ENCODE measurements at regions not wholly inside any gene's neighbourhood (a gene's known extent, or its start where the extent isn't known, plus 50 kb on each side); places are given as distances from the start of the nearest gene placed in this dataset.

DNA sequence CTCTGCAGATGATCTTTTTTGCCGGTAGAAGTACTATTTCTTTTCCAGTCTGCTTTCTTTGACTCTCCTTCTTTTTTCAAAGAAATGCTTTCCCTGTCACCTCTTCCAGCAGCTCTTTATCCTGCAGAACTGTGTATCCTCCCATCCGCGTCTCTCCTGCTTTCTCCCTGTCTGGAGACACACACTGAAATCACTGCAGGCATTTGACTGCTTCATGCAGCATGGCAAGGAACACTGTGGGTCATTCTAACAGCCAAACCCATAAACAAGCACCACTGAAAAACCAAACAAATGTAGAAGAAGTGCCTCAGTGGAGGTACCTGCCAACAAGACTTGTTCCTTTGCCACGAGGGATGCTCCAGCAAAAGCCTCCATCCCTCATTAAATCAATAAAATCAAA is 403.7 kb upstream of the CITED2 start:
- TF ChIP-seq, protein P1, sequence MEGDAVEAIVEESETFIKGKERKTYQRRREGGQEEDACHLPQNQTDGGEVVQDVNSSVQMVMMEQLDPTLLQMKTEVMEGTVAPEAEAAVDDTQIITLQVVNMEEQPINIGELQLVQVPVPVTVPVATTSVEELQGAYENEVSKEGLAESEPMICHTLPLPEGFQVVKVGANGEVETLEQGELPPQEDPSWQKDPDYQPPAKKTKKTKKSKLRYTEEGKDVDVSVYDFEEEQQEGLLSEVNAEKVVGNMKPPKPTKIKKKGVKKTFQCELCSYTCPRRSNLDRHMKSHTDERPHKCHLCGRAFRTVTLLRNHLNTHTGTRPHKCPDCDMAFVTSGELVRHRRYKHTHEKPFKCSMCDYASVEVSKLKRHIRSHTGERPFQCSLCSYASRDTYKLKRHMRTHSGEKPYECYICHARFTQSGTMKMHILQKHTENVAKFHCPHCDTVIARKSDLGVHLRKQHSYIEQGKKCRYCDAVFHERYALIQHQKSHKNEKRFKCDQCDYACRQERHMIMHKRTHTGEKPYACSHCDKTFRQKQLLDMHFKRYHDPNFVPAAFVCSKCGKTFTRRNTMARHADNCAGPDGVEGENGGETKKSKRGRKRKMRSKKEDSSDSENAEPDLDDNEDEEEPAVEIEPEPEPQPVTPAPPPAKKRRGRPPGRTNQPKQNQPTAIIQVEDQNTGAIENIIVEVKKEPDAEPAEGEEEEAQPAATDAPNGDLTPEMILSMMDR (IDR thresholded peaks at IDR 0.05) = no peak
- TF ChIP-seq POLR2A (IDR thresholded peaks at IDR 0.05) = no peak

Data from Peyer's patch (tissue), 4 donors.